Activated T-helper 1 cell treated with Interleukin-2 at 50 U/mL for 16 hours (primary cell): ENCODE measurements at regions not wholly inside any gene's neighbourhood (a gene's known extent, or its start where the extent isn't known, plus 50 kb on each side); places are given as distances from the start of the nearest gene placed in this dataset.

Experiments used
- DNase-seq: peaks from one replicate; pipeline ENCODE4 v3.0.0-alpha.2; 2020; ENCODE audit warnings: low read depth

GRCh38 chr2:217521820-217522219, 481.0 kb downstream of the TNS1 start:
- DNase-seq: no peak

GRCh38 chr2:217520356-217521010, 482.3 kb downstream of the TNS1 start:
- no peak for DNase-seq

- DNase-seq: no peak
Measured at GRCh38 chr2:217517402-217517801, 485.4 kb downstream of the TNS1 start.

- no peak for DNase-seq
Measured at GRCh38 chr2:217515615-217516309, 487.0 kb downstream of the TNS1 start.

GRCh38 chr2:217513258-217513657, 489.5 kb downstream of the TNS1 start:
- DNase-seq: no peak

GRCh38 chr2:217512728-217513127, 490.1 kb downstream of the TNS1 start:
- DNase-seq: no peak

- DNase-seq: no peak
Measured at GRCh38 chr2:217512259-217512658, 490.5 kb downstream of the TNS1 start.

GRCh38 chr2:217511850-217512249, 490.9 kb downstream of the TNS1 start:
- no peak for DNase-seq

GRCh38 chr2:217510771-217511291, 492.0 kb downstream of the TNS1 start:
- no peak for DNase-seq

- DNase-seq: no peak
Measured at GRCh38 chr2:217505303-217505702, 497.5 kb downstream of the TNS1 start.

- DNase-seq: no peak
Measured at GRCh38 chr2:217501887-217502286, 500.9 kb downstream of the TNS1 start.

- DNase-seq: no peak
Measured at GRCh38 chr2:217497843-217498377, 504.9 kb downstream of the TNS1 start.

GRCh38 chr2:217494557-217494956, 508.2 kb downstream of the TNS1 start:
- DNase-seq: no peak

- no peak for DNase-seq
Measured at GRCh38 chr2:217491271-217491670, 511.5 kb downstream of the TNS1 start.

- no peak for DNase-seq
Measured at GRCh38 chr2:217489145-217489960, 513.4 kb downstream of the TNS1 start.

GRCh38 chr2:217484046-217484445, 518.7 kb downstream of the TNS1 start:
- DNase-seq: no peak

- no peak for DNase-seq
Measured at GRCh38 chr2:217482056-217482710, 520.6 kb downstream of the TNS1 start.

- DNase-seq: no peak
Measured at GRCh38 chr2:217481577-217481976, 521.2 kb downstream of the TNS1 start.

- no peak for DNase-seq
Measured at GRCh38 chr2:217479566-217479965, 523.2 kb downstream of the TNS1 start.

GRCh38 chr2:217478831-217479455, 523.9 kb downstream of the TNS1 start:
- DNase-seq: no peak

- no peak for DNase-seq
Measured at GRCh38 chr2:217477583-217477982, 525.2 kb downstream of the TNS1 start.
